T-helper 1 cell treated with Interleukin-12 subunit alpha and Interleukin-12 subunit beta and Interleukin-4 antibody, amounts not matched to agents 30 μg/mL and 1 μg/mL, for 36 hours (primary cell): ENCODE measurements at regions not wholly inside any gene's neighbourhood (a gene's known extent, or its start where the extent isn't known, plus 50 kb on each side); places are given as distances from the start of the nearest gene placed in this dataset.
"Not testable (repeated sequence)": the region's sequence is repeated elsewhere in the genome, so short reads cannot be mapped to it uniquely, and the experiment has no call there.

Source experiments
- H3K27ac Mint-ChIP-seq: one replicate; pipeline ENCODE4 v1.8.0; 2021; ENCODE audit warnings: mild to moderate bottlenecking, mixed read lengths
- H3K27me3 Mint-ChIP-seq: one replicate; pipeline ENCODE4 v1.8.0; 2021; ENCODE audit warnings: low read depth, mixed read lengths
- H3K36me3 Mint-ChIP-seq: one replicate; pipeline ENCODE4 v1.8.0; 2021; ENCODE audit warnings: low read depth, mixed read lengths
- H3K4me1 Mint-ChIP-seq: one replicate; pipeline ENCODE4 v1.8.0; 2021; ENCODE audit warnings: low read depth, mixed read lengths
- H3K4me3 Mint-ChIP-seq: one replicate; pipeline ENCODE4 v1.8.0; 2021; ENCODE audit warnings: mild to moderate bottlenecking, moderate library complexity, mixed read lengths
- H3K9me3 Mint-ChIP-seq: one replicate; pipeline ENCODE4 v1.8.0; 2021; ENCODE audit warnings: mixed read lengths

DNA sequence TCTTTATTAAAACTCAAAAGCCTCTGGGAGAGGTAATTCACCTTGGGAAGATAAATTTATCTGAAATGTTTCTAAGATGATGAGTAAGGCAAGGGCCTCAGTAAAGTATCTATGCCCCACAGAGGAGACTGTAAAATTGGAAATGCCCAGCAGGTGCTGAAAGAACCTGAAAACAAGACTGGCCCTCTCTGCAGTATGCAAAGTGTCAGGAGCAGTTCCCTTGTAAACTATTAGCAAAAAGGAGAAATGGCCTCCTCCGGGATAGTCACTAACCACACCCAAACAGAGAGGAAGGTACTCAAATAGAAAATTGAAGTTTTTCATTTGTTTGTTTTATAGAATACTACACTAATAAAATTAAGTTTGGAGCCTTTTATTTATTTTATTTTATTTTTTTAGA is 81.2 kb downstream of the FZD1 start:
- Mint-ChIP-seq H3K4me1 (no peaks in the 10 kb centered on the region), H3K9me3 (no peaks in the 10 kb centered on the region), H3K27ac (no peak overlapping the region), H3K4me3 (no peak overlapping the region), H3K36me3 (no peaks in the 10 kb centered on the region), H3K27me3 (no peaks in the 10 kb centered on the region)

DNA sequence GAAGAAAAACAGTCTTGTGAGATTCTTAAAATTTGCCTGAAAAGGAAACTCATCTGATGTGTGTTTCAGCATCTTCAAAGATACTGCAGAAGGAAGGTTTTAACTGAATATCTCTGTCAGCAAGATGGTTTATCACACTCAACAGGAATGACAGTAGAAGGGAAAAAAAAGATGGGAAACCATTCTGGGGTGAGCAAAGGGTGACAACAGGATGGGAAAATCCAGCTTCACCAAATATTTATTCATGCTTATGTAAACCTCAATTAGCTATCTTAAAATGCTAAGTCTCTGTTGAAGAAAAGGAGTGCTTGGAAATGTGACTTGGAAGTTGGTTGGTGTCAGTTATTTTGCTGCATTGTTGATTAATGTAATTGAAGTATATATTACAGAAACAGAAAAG is 82.2 kb downstream of the FZD1 start:
- Mint-ChIP-seq H3K27ac (no peak overlapping the region), H3K4me3 (no peak overlapping the region), H3K9me3 (no peaks in the 10 kb centered on the region), H3K27me3 (no peaks in the 10 kb centered on the region), H3K36me3 (no peaks in the 10 kb centered on the region), H3K4me1 (no peaks in the 10 kb centered on the region)

DNA sequence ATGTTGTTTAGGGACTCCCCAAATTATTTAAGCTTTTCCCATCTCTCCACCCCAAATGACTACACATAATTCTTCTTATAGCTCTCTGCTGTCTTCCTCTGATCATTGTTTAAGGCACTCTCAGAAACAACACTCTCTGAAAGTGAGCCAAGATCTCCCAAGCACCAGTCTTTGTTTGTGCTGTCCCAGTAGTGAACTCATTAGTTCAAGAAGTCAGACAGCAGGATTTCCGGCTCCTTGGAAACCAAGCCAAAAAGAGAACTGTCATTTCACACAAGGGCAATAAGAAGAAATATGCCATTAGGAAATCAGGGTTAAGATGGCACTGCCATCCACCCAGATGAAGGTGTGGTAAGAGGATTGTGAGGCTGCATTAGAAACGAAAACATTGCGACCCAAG is 83.1 kb downstream of the FZD1 start:
- Mint-ChIP-seq H3K27ac (no peak overlapping the region), H3K36me3 (no peaks in the 10 kb centered on the region), H3K4me3 (no peak overlapping the region), H3K9me3 (no peaks in the 10 kb centered on the region), H3K4me1 (no peaks in the 10 kb centered on the region), H3K27me3 (no peaks in the 10 kb centered on the region)

DNA sequence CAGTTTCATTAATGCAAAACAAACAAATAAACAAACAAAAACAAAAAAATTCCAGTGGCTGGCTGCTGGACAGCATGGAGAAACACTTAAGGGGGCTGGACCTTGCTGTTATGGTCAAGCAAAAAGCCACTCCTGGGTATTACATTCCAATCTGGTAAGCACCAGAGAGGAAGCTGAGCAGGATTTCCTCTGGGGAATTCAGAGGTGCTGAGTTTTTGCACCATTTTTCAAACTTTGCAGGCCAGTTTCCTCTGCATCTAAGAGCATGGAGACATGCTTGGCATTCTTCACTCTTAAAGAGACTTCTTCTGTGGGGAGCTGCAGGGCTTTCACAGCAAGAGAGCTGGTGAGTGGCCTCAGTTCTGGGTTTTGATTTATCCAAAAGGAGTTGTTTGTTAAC is 84.5 kb downstream of the FZD1 start:
- H3K36me3 Mint-ChIP-seq, result no peaks in the 10 kb centered on the region
- no peaks in the 10 kb centered on the region for H3K27me3 Mint-ChIP-seq
- H3K4me1 Mint-ChIP-seq, result no peaks in the 10 kb centered on the region
- no peak overlapping the region for H3K27ac Mint-ChIP-seq
- no peaks in the 10 kb centered on the region for H3K9me3 Mint-ChIP-seq
- H3K4me3 Mint-ChIP-seq, result no peak overlapping the region

DNA sequence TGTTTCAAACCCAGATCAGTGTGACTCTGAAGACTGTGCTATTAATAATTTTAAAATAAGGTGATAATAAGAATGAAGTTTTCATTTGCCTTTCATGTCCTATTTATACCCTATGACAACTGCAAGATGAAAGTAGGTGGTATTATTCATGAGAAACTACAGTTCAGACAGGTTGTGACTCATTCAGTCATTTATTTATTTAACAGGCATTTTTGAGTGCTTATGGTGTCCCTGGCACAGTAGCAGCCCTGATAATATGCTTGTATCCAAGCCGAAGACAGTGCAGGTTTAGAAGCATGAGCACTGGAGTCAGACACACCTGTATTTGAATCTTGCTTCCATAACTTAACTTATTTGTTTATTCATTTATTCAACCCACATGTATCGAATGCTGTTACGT is 87.1 kb downstream of the FZD1 start:
- Mint-ChIP-seq H3K4me1 (no peaks in the 10 kb centered on the region), H3K27me3 (peaks cover 5% of the 10 kb centered on the region), H3K36me3 (no peaks in the 10 kb centered on the region), H3K9me3 (no peaks in the 10 kb centered on the region), H3K4me3 (no peak overlapping the region), H3K27ac (no peak overlapping the region)

DNA sequence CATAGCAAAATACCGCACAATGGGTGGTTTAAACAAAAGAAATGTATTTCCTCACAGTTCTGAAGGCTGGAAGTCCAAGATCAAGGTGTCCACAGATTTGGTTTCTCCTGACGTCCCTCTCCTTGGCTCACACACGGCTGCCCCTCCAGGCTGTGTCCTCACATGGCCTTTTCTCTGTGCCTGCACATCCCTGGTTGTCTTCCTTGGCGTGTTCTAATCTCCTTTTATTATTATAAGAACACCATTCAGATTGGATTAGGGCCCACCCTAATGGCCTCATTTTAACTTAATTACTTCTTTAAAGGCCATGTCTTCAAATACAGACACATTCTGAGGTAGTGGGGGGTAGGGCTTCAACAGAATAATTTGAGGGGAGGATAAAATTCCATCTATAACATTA is 87.9 kb downstream of the FZD1 start:
- H3K4me1 Mint-ChIP-seq, result no peaks in the 10 kb centered on the region
- H3K4me3 Mint-ChIP-seq, result no peak overlapping the region
- peaks cover 5% of the 10 kb centered on the region for H3K27me3 Mint-ChIP-seq
- no peaks in the 10 kb centered on the region for H3K9me3 Mint-ChIP-seq
- no peak overlapping the region for H3K27ac Mint-ChIP-seq
- no peaks in the 10 kb centered on the region for H3K36me3 Mint-ChIP-seq

DNA sequence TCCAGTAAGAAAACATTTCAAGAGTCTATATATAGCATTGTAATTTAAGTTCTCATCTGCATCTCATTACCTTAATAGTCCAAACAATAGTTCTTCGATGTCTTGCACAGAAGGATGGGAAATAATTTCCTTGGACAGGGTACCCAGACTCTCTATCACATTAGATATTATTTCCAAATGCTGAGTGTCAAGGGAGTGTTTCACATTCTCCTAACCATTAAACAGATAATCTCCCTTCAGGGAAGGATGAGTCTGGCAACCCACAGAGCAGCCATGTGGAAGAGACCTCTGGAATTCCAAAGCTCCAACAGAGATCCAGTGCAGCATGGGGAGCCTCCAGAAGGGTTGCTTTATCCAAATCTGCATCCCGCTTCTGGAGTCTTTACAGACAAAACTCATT is 89.6 kb downstream of the FZD1 start:
- H3K27ac Mint-ChIP-seq, result no peak overlapping the region
- H3K4me3 Mint-ChIP-seq, result no peak overlapping the region
- no peaks in the 10 kb centered on the region for H3K36me3 Mint-ChIP-seq
- H3K9me3 Mint-ChIP-seq, result no peaks in the 10 kb centered on the region
- H3K27me3 Mint-ChIP-seq, result peaks cover 5% of the 10 kb centered on the region
- no peaks in the 10 kb centered on the region for H3K4me1 Mint-ChIP-seq

DNA sequence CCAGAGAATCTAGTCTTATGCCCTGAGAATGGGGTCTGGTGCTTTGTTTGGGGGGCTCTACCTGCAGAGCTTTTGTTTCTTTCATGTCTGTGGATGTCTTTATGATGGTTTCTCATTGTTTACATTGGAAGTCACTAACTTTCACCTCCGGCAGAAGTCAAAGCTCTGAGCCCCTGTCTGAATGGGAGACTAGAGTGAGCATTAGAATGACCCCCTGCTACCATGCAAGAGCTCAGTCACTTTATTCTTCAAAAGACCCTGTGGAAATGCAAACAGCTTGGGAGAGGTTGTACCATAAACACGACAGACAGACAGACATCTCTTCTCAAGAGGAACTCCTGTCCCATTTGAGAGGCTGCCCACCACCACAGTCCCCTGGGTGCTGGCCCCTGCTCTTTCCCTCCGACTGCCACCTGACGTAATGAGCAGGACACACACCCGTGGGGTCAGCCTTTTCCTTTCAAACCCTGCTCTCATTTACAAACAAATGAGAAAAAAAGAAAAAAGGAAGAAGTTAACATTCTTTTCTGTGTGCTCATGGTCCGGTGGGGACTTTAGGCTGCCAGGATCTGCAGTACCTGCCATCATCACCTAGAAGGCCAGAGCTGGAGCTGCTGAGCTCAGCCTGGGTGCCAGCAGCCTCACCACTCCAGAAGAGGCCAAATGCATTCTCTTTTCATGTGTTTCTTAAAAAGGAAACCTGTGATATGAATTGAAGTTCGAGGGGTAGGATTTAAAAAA is 91.6 kb downstream of the FZD1 start:
- H3K36me3 Mint-ChIP-seq, result no peaks in the 10 kb centered on the region
- H3K9me3 Mint-ChIP-seq, result no peaks in the 10 kb centered on the region
- no peaks in the 10 kb centered on the region for H3K4me1 Mint-ChIP-seq
- H3K27ac Mint-ChIP-seq, result no peak overlapping the region
- peaks cover 5% of the 10 kb centered on the region for H3K27me3 Mint-ChIP-seq
- no peak overlapping the region for H3K4me3 Mint-ChIP-seq

DNA sequence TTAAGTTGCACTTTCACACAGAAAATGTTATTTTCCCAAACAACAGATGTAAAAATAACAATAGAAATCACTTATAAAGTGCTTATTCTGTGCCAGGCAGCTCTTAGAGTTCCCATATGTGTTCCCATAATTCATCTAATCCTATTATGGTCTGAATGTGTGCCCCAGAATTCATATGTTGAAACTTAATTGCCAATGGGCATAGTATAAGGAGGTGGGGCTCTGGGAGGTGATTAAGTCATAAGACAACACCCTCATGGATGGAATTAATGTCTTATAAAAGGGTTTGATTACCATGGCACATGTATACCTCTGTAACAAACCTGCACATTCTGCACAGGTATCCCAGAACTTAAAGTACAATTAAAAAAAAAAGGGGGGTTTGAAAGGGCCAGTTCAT is 92.7 kb downstream of the FZD1 start:
- Mint-ChIP-seq H3K36me3 (no peaks in the 10 kb centered on the region), H3K4me3 (no peak overlapping the region), H3K27me3 (peaks cover 5% of the 10 kb centered on the region), H3K27ac (no peak overlapping the region), H3K9me3 (no peaks in the 10 kb centered on the region), H3K4me1 (no peaks in the 10 kb centered on the region)

DNA sequence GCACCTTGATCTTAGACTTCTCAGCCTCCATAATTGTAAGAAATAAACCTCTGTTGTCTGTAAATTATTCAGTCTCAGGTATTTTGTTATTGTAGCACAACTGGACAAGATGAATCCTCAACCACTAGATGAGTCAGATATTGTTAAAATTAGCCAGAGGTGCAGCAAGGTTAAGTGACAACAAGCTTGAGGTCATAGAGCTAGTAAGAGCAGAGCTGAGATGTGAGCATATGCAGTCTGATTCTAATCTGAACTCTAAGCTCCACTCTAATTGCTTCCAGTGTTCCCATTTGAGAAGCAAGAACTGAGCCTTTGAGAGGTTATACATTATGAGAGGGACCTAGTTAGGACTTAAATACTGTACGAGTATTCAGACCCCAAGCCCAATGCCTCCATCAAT is 93.1 kb downstream of the FZD1 start:
- H3K36me3 Mint-ChIP-seq, result no peaks in the 10 kb centered on the region
- no peaks in the 10 kb centered on the region for H3K4me1 Mint-ChIP-seq
- H3K4me3 Mint-ChIP-seq, result no peak overlapping the region
- H3K27me3 Mint-ChIP-seq, result peaks cover 5% of the 10 kb centered on the region
- no peak overlapping the region for H3K27ac Mint-ChIP-seq
- no peaks in the 10 kb centered on the region for H3K9me3 Mint-ChIP-seq

DNA sequence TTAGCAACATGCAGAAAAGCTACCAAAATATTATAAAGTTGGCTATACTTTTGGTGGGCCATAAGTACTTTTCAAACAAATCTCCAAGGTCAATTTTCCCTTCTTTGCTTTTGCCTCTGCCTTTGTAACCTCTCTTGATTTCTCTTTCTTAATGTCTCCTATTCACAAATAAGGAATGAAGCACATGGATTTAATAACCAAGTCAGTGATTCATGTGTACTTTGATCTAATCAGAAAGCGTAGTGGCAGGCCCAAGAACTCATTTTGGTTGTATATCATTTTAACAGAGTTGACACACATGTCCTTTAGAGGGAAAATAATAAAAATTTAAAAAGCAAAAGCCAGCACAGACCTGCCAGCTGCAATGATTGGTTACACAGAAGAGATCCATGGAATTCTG is 93.7 kb downstream of the FZD1 start:
- Mint-ChIP-seq H3K27me3 (peaks cover 5% of the 10 kb centered on the region), H3K4me3 (no peak overlapping the region), H3K9me3 (no peaks in the 10 kb centered on the region), H3K4me1 (no peaks in the 10 kb centered on the region), H3K36me3 (no peaks in the 10 kb centered on the region), H3K27ac (no peak overlapping the region)

DNA sequence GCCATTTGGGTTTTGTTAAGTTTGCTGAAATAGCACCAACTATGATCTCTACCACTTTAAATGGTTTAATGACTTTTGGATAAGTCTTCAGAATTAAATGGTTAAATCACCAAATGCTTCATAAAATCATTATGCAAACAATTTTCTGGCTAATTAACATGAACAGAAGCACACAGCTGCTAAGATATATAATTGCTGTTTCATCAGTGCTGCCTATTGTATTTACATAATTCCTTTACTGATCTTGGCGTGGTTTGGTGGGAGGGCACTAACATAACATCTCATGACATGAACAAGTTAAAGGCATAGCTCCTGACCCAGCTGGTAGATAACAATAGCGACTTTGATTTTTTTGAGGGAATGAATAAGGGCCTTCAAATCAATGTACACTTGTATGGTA is 94.1 kb downstream of the FZD1 start:
- no peaks in the 10 kb centered on the region for H3K36me3 Mint-ChIP-seq
- H3K9me3 Mint-ChIP-seq, result no peaks in the 10 kb centered on the region
- H3K4me1 Mint-ChIP-seq, result no peaks in the 10 kb centered on the region
- H3K27ac Mint-ChIP-seq, result no peak overlapping the region
- peaks cover 5% of the 10 kb centered on the region for H3K27me3 Mint-ChIP-seq
- H3K4me3 Mint-ChIP-seq, result no peak overlapping the region

DNA sequence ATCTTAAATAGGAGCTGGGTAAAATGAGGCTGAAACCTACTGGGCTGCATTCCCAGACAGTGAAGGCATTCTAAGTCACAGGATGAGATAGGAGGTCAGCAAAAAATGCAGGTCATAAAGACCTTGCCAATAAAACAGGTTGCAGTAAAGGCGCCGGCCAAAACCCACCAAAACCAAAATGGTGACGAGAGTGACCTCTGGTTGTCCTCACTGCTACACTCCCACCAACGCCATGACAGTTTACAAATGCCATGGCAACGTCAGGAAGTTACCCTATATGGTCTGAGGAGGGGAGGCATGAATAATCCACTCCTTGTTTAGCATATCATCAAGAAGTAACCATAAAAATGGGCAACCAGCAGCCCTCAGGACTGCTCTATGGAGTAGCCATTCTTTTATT is 100.9 kb downstream of the FZD1 start:
- not testable (repeated sequence) for H3K27ac Mint-ChIP-seq, H3K4me1 Mint-ChIP-seq, H3K9me3 Mint-ChIP-seq, H3K4me3 Mint-ChIP-seq, H3K36me3 Mint-ChIP-seq, H3K27me3 Mint-ChIP-seq

DNA sequence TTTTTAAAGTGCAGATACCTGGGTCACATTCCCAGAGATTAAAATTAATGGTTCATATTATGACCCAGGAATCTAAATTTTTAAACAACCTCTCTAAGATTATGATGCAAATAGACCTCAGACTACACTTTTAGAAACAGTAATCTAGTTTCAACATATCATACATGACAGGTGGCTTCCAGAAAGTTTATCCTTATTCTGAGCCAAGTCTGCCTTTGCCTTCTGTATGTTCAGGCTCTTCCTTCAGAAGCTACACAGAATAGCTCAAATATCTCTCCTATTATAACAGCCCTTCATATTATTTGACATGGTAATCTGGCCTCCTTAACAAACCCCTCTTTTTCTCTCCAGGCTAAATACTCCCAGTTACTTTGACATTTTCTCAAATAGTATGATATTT is 101.9 kb downstream of the FZD1 start:
- Mint-ChIP-seq H3K9me3 (no peaks in the 10 kb centered on the region), H3K4me1 (no peaks in the 10 kb centered on the region), H3K4me3 (no peak overlapping the region), H3K27me3 (no peaks in the 10 kb centered on the region), H3K36me3 (no peaks in the 10 kb centered on the region), H3K27ac (no peak overlapping the region)

DNA sequence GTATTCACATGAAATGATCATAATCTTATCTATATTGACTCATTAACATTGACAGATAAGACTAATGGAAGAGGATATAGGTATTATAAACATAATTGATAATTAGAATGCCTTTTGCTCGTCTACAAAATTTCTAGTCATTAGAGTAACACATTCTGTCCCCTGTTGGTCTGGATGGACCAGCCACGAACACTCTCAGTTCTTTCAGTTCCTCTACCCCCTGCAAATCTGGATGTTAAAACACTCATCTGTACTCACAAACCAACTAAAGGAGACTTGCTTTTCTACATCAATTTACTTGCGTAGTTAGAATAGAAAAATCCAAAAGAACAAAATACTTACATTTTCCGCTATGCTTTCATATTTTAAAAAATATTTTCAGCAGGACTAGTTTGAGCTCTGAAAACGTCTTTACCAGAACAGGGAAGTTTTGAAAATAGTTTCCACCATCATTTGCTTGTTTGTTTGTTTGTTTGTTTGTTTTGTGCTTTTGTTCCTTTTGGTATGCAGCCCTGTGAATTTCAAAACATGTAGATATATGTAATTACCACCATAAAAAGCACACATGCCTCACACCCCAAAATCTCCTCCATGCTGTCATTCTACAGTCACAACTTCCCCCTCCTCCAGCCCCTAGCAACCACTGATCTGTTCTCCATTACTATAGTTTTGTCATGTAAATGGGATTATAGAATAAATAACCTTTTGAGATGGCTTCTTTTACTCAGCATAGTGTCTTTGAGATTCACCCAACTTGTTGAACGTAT is 103.8 kb downstream of the FZD1 start:
- H3K27ac Mint-ChIP-seq, result no peak overlapping the region
- no peaks in the 10 kb centered on the region for H3K36me3 Mint-ChIP-seq
- H3K4me3 Mint-ChIP-seq, result no peak overlapping the region
- H3K27me3 Mint-ChIP-seq, result no peaks in the 10 kb centered on the region
- H3K9me3 Mint-ChIP-seq, result no peaks in the 10 kb centered on the region
- no peaks in the 10 kb centered on the region for H3K4me1 Mint-ChIP-seq
